Spleen (tissue), 7 donors: ENCODE measurements at regions not wholly inside any gene's neighbourhood (a gene's known extent, or its start where the extent isn't known, plus 50 kb on each side); places are given as distances from the start of the nearest gene placed in this dataset.

Experiments used
- POLR2A ChIP-seq, 3 donors: fragments of 450-650 bp; IDR thresholded peaks; one replicate each; pipeline ENCODE4 v1.5.1; 2017; ENCODE audit warnings: antibody characterized with exemption in 3 of 3, mild to moderate bottlenecking in 1 of 3
- POLR2AphosphoS5 ChIP-seq, 3 donors: sonication (generic); formaldehyde crosslinking; IDR thresholded peaks; one replicate each; pipeline ENCODE4 v1.5.1; 2017; ENCODE audit warnings: antibody characterized with exemption in 3 of 3
- TF ChIP-seq, protein P1 (sequence below), 11 experiments: fragments of 200-600 bp in 7 of 11; fragments of 450-650 bp in 4 of 11; sonication (generic) in 4 of 11; IDR thresholded peaks in 8 of 11; conservative IDR thresholded peaks in 3 of 11; 1 replicate in 7 of 11; 2 replicates in 4 of 11; pipeline versions ENCODE4 v1.4.0 to v1.8.0; 2016 to 2021; ENCODE audit warnings: antibody characterized with exemption in 11 of 11, inconsistent platforms in 4 of 11, mild to moderate bottlenecking in 1 of 11
- donor health status: DM: no; HTN: no; CAD: no; lungs with moderate emphysema.
- donor health status: DM: no; HTN: no; CAD: no.
- donor health status: DM: no; HTN: no; CAD: no.

DNA sequence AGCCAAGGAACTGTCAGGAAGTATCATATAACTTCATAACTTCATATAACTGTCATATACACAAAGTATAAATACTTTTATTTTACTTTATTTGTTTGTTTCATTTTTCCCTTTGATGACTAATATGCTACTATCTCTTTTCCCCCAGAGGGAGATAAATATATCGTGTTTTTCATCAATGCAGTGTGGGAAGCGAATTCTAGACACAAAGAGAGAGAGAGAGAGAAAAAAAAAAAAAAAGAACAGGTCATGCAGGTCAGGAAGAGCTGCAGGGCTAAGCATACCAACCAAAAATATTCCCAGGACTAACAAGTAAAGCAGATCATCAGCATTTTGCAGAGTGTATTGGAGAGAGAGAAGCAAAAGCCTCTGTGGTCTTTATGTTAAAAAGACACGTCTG, 1849.2 kb downstream of the STIM2 start:
- TF ChIP-seq, protein P1, sequence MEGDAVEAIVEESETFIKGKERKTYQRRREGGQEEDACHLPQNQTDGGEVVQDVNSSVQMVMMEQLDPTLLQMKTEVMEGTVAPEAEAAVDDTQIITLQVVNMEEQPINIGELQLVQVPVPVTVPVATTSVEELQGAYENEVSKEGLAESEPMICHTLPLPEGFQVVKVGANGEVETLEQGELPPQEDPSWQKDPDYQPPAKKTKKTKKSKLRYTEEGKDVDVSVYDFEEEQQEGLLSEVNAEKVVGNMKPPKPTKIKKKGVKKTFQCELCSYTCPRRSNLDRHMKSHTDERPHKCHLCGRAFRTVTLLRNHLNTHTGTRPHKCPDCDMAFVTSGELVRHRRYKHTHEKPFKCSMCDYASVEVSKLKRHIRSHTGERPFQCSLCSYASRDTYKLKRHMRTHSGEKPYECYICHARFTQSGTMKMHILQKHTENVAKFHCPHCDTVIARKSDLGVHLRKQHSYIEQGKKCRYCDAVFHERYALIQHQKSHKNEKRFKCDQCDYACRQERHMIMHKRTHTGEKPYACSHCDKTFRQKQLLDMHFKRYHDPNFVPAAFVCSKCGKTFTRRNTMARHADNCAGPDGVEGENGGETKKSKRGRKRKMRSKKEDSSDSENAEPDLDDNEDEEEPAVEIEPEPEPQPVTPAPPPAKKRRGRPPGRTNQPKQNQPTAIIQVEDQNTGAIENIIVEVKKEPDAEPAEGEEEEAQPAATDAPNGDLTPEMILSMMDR (IDR thresholded peaks at IDR 0.05 in 8 of 11, conservative IDR thresholded peaks at IDR 0.05 in 3 of 11): no peak
- TF ChIP-seq POLR2A (IDR thresholded peaks at IDR 0.05): no peak
- no peak for TF ChIP-seq POLR2AphosphoS5 (IDR thresholded peaks at IDR 0.05)
